Neural cell (in vitro differentiated cells): ENCODE measurements at regions not wholly inside any gene's neighbourhood (a gene's known extent, or its start where the extent isn't known, plus 50 kb on each side); places are given as distances from the start of the nearest gene placed in this dataset.

Experiments used
- EP300 ChIP-seq: fragments of 450-650 bp; conservative IDR thresholded peaks from 2 replicates; pipeline ENCODE4 v1.6.1; 2014; ENCODE audit warnings: antibody characterized with exemption, mild to moderate bottlenecking, moderate library complexity; ENCODE audit not compliant: poor library complexity, severe bottlenecking
- EZH2 ChIP-seq: fragments of 200-600, 300-800 bp; shearing (Covaris generic), sonication (generic); IDR thresholded peaks from 2 replicates; pipeline ENCODE4 v1.6.1; 2014; ENCODE audit warnings: antibody characterized with exemption, low read length, borderline replicate concordance, mild to moderate bottlenecking; ENCODE audit not compliant: insufficient read depth, poor library complexity, severe bottlenecking
- POLR2AphosphoS5 ChIP-seq: IDR thresholded peaks from 2 replicates; pipeline ENCODE4 v1.6.1; 2012
- RAD21 ChIP-seq: fragments of 450-650 bp; conservative IDR thresholded peaks from 2 replicates; pipeline ENCODE4 v1.6.1; 2014; ENCODE audit warnings: antibody characterized with exemption, mild to moderate bottlenecking, moderate library complexity
- TF ChIP-seq, protein P1 (sequence below): fragments of 450-650 bp; IDR thresholded peaks from 2 replicates; pipeline ENCODE4 v1.5.1; 2014; ENCODE audit warnings: antibody characterized with exemption, mild to moderate bottlenecking, moderate library complexity; ENCODE audit not compliant: poor library complexity, severe bottlenecking
- TF ChIP-seq, protein P2 (sequence below): IDR thresholded peaks from 2 replicates; pipeline ENCODE4 v1.6.1; 2012; ENCODE audit warnings: borderline replicate concordance

DNA sequence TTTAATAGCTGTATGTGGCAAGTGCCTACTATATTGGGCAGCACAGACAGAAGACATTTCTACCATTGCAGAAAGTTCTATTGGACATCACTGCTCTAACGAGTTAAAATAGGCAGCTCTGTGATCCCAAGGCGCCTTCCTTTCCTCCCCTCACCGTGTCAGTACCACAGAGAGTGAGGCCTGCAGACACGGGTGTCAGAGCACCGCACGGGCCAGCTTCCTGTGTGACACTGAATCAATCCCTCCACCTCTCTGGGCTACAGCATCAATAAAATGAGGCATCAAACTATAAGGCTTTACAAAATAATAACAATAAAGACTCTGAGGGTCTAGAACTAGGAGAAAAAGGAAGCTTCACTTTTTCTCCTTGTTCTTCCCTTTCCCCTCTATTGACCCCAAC is 246.7 kb downstream of the FOXD2 start:
- TF ChIP-seq EZH2 (no peak), EP300 (no peak), POLR2AphosphoS5 (no peak), RAD21 (no peak)
- TF ChIP-seq, protein P1, sequence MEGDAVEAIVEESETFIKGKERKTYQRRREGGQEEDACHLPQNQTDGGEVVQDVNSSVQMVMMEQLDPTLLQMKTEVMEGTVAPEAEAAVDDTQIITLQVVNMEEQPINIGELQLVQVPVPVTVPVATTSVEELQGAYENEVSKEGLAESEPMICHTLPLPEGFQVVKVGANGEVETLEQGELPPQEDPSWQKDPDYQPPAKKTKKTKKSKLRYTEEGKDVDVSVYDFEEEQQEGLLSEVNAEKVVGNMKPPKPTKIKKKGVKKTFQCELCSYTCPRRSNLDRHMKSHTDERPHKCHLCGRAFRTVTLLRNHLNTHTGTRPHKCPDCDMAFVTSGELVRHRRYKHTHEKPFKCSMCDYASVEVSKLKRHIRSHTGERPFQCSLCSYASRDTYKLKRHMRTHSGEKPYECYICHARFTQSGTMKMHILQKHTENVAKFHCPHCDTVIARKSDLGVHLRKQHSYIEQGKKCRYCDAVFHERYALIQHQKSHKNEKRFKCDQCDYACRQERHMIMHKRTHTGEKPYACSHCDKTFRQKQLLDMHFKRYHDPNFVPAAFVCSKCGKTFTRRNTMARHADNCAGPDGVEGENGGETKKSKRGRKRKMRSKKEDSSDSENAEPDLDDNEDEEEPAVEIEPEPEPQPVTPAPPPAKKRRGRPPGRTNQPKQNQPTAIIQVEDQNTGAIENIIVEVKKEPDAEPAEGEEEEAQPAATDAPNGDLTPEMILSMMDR, result no peak
- TF ChIP-seq, protein P2, sequence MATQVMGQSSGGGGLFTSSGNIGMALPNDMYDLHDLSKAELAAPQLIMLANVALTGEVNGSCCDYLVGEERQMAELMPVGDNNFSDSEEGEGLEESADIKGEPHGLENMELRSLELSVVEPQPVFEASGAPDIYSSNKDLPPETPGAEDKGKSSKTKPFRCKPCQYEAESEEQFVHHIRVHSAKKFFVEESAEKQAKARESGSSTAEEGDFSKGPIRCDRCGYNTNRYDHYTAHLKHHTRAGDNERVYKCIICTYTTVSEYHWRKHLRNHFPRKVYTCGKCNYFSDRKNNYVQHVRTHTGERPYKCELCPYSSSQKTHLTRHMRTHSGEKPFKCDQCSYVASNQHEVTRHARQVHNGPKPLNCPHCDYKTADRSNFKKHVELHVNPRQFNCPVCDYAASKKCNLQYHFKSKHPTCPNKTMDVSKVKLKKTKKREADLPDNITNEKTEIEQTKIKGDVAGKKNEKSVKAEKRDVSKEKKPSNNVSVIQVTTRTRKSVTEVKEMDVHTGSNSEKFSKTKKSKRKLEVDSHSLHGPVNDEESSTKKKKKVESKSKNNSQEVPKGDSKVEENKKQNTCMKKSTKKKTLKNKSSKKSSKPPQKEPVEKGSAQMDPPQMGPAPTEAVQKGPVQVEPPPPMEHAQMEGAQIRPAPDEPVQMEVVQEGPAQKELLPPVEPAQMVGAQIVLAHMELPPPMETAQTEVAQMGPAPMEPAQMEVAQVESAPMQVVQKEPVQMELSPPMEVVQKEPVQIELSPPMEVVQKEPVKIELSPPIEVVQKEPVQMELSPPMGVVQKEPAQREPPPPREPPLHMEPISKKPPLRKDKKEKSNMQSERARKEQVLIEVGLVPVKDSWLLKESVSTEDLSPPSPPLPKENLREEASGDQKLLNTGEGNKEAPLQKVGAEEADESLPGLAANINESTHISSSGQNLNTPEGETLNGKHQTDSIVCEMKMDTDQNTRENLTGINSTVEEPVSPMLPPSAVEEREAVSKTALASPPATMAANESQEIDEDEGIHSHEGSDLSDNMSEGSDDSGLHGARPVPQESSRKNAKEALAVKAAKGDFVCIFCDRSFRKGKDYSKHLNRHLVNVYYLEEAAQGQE, result no peak
